Panc1 (cell line): ENCODE measurements at regions not wholly inside any gene's neighbourhood (a gene's known extent, or its start where the extent isn't known, plus 50 kb on each side); places are given as distances from the start of the nearest gene placed in this dataset.

Source experiments
- ATAC-seq: fragments of 200-7000 bp; cut with Tn5 transposase; 2 replicates; pipeline ENCODE4 v1.9.1; 2020; ENCODE audit warnings: mild to moderate bottlenecking, moderate library complexity
- BruUV-seq: library from RNA; stranded (reverse); fragments of 400-500 nt; replicated peaks from 2 replicates; lab custom pipeline; 2021; lab: Mats Ljungman, UMichigan
- CTCF ChIA-PET: fragments of 300-600 bp; sonication (Branson Sonifier 250); formaldehyde crosslinking; loops from one replicate; lab custom pipeline; 2022; ENCODE audit warnings: antibody characterized with exemption; lab: Charles Lee
- POLR2A ChIA-PET: fragments of 300-600 bp; sonication (Branson Sonifier 250); formaldehyde crosslinking; loops from one replicate; lab custom pipeline; 2022; ENCODE audit warnings: antibody characterized with exemption; lab: Charles Lee
- DNase-seq: peaks from one replicate; pipeline ENCODE4 v3.0.0-alpha.2; 2010; ENCODE audit warnings: low read depth, low spot score
- H3K27ac ChIP-seq: 2 replicates; pipeline ENCODE4 v1.5.1; 2011; ENCODE audit warnings: mild to moderate bottlenecking, low read length, inconsistent platforms
- H3K27me3 ChIP-seq: fragments of 200-500 bp; sonication (Bioruptor generic); 2 replicates; pipeline ENCODE4 v1.6.0; 2014; ENCODE audit warnings: low read length, inconsistent platforms; ENCODE audit not compliant: control insufficient read depth, insufficient read depth
- H3K36me3 ChIP-seq: fragments of 200-500 bp; sonication (Bioruptor generic); 2 replicates; pipeline ENCODE4 v1.5.1; 2014; ENCODE audit warnings: inconsistent platforms, mild to moderate bottlenecking, low read length, moderate library complexity; ENCODE audit not compliant: control insufficient read depth, insufficient read depth
- H3K4me1 ChIP-seq: 2 replicates; pipeline ENCODE4 v1.5.1; 2011; ENCODE audit warnings: inconsistent platforms, mild to moderate bottlenecking, low read length, moderate library complexity; ENCODE audit not compliant: control insufficient read depth, insufficient read depth
- H3K4me3 ChIP-seq, 2 experiments: 2 replicates each; pipeline ENCODE4 v1.5.1; 2011 to 2012; ENCODE audit warnings: low read depth in 2 of 2, low read length in 2 of 2, mild to moderate bottlenecking in 2 of 2, inconsistent platforms in 1 of 2, moderate library complexity in 1 of 2
- H3K9me3 ChIP-seq: fragments of 200-500 bp; sonication (Bioruptor generic); 2 replicates; pipeline ENCODE4 v1.5.1; 2014; ENCODE audit warnings: low read depth, mild to moderate bottlenecking, inconsistent platforms, low read length, moderate library complexity; ENCODE audit not compliant: control insufficient read depth, insufficient read depth
- CTCF ChIP-seq: fragments of 450-650 bp; IDR thresholded peaks from 2 replicates; pipeline ENCODE4 v1.5.1; 2017; ENCODE audit warnings: mild to moderate bottlenecking
- POLR2AphosphoS5 ChIP-seq: IDR thresholded peaks from 2 replicates; pipeline ENCODE4 v1.6.1; 2012; ENCODE audit warnings: mild to moderate bottlenecking, low read depth, low read length, moderate library complexity
- REST ChIP-seq, 2 experiments: IDR thresholded peaks; 2 replicates each; pipeline ENCODE4 v1.6.1; 2011 to 2012; ENCODE audit warnings: low read depth in 2 of 2, control low read depth in 1 of 2, low read length in 1 of 2, mild to moderate bottlenecking in 1 of 2, moderate library complexity in 1 of 2; ENCODE audit not compliant: insufficient read depth in 1 of 2
- SIN3A ChIP-seq: IDR thresholded peaks from 2 replicates; pipeline ENCODE4 v1.6.1; 2012; ENCODE audit warnings: low read depth, mild to moderate bottlenecking, low read length, moderate library complexity, borderline replicate concordance; ENCODE audit not compliant: insufficient read depth
- TCF7L2 ChIP-seq: IDR thresholded peaks from 2 replicates; pipeline ENCODE4 v1.6.1; 2011; ENCODE audit warnings: mild to moderate bottlenecking, low read depth, low read length, inconsistent platforms
- in situ Hi-C: cut with HindIII; loops from 2 replicates; pipeline ENCODE4 v1.10.0; 2016; ENCODE audit warnings: low sequenced_read_pairs, low pct_unique_long_range_greater_than_20kb
- intact Hi-C: fragments of 100-400 bp; cut with micrococcal nuclease; formaldehyde crosslinking; loops from one replicate; pipeline ENCODE4 v1.10.0; 2022; ENCODE audit not compliant: unreplicated experiment

DNA sequence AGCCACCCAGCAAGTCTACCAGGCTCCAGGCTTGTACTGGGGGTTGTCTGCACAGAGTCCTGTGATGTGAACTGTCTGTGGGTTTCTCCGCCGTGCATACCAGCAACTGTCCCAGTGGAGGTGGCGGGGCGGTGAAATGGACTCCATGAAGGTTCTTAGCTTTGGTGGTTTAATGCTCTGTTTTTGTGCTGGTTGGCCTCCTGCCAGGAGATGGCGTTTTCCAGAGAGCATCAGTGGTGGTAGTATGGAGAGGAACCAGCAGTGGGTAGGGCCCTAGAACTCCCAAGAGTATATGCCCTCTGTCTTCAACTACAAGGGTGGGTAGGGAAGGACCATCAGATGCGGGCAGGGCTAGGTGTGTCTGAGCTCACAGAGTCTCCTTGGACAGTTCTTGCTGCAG lies 303.8 kb downstream of the TMEM121 start:
- Histone ChIP-seq H3K9me3 (no peaks in the 10 kb centered on the region), H3K27me3 (no peaks in the 10 kb centered on the region), H3K4me1 (no peaks in the 10 kb centered on the region), H3K4me3 (no peak overlapping the region), H3K36me3 (no peaks in the 10 kb centered on the region), H3K27ac (no peak overlapping the region)
- POLR2A ChIA-PET: no interaction called here
- DNase-seq: no peak
- intact Hi-C loops: loop anchor here (10.0 kb wide), 1 partner anchor 535 kb away; no protein-coding TSS in a partner anchor
- CTCF ChIA-PET: no interaction called here
- no TSS peak for BruUV-seq
- ATAC-seq: no peak
- TF ChIP-seq SIN3A (no peak), CTCF (no peak), POLR2AphosphoS5 (no peak), TCF7L2 (no peak), REST (IDR thresholded peaks at IDR 0.05; ENCODE audit: insufficient read depth in 1 of 2, low read depth in 2 of 2, low read length in 1 of 2) (no peak)
- in situ Hi-C loops: no loop called here

GRCh38 chr14:105836160-105836559 lies 309.8 kb downstream of the TMEM121 start:
- BruUV-seq: no TSS peak
- Histone ChIP-seq H3K27ac (no peak overlapping the region), H3K9me3 (no peaks in the 10 kb centered on the region), H3K36me3 (no peaks in the 10 kb centered on the region), H3K4me3 (no peak overlapping the region), H3K4me1 (no peaks in the 10 kb centered on the region), H3K27me3 (no peaks in the 10 kb centered on the region)
- DNase-seq (no peak), ATAC-seq (no peak)
- intact Hi-C loops: loop anchor here (10.0 kb wide), 1 partner anchor 529 kb away; no protein-coding TSS in a partner anchor
- CTCF ChIA-PET: no interaction called here
- in situ Hi-C loops: no loop called here
- TF ChIP-seq POLR2AphosphoS5 (no peak), SIN3A (no peak), REST (IDR thresholded peaks at IDR 0.05; ENCODE audit: insufficient read depth in 1 of 2, low read depth in 2 of 2, low read length in 1 of 2) (no peak), TCF7L2 (no peak), CTCF (no peak)
- POLR2A ChIA-PET: no interaction called here
